Right ventricle myocardium inferior (tissue), 1 donor: ENCODE measurements at regions not wholly inside any gene's neighbourhood (a gene's known extent, or its start where the extent isn't known, plus 50 kb on each side); places are given as distances from the start of the nearest gene placed in this dataset.
"Not testable (repeated sequence)": the region's sequence is repeated elsewhere in the genome, so short reads cannot be mapped to it uniquely, and the experiment has no call there.

Experiments used
- ATAC-seq: fragments of 200-7000 bp; cut with Tn5 transposase; one replicate; pipeline ENCODE4 v1.9.1; 2020; ENCODE audit warnings: mild to moderate bottlenecking, moderate library complexity
- DNase-seq: peaks from one replicate; pipeline ENCODE4 v3.0.0; 2021; ENCODE audit errors: missing footprints
- intact Hi-C: fragments of 100-400 bp; cut with DNase I; formaldehyde crosslinking; loops from one replicate; pipeline ENCODE4 v1.11.0; 2022
- donor health status: DM: no; HTN: yes; CAD: no; lungs with severe emphysema.

DNA sequence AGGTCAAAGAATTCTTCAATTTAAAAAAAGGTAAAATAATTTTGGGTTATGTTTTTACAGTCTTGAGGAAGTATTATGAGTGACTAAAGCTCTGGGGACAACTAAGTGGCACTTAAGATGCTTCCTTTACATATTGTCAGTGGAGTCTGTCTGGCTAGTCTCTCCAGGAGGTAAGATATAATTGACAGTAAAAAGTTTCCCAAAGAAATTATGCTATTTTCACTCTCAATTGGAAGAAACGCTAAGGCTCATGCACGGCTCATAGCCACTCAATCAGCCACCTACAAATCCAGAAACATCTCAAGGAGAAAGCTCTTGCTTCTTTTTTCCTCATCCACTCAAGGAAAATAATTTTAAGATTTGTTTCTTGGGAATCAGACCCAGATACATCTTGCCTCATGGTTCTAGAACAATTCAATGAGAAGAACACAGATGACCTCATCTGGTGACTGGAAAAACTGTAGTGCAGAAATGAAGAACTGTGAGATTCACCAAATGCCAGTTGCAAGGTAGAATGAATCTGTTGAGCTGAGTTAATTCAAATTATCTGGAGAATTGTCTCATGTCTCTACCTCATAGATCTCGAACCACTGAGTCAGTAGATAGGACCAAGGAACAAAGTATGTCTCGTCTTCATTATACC is 252.9 kb downstream of the TPBG start:
- ATAC-seq = no peak
- intact Hi-C loops = no loop called here
- no peak for DNase-seq

DNA sequence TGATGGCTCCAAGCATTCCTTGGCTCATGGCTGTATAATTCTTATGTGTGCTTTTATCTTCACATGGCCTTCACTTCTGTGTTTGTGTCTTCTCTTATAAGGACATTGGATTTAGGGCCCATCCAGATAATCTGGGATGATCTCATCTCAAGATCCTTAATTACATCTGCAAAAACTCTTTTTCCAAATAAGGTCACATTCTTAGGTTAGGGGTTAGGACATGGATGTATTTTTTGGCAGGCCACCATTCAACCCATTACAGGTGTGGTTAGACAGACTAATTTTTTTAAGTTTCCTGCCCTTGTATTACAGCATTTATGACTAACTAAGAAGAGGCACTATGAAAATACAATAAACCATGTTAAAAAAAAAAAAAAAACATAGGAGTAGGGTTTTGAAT is 254.0 kb downstream of the TPBG start:
- no peak for ATAC-seq
- intact Hi-C loops = no loop called here
- no peak for DNase-seq

DNA sequence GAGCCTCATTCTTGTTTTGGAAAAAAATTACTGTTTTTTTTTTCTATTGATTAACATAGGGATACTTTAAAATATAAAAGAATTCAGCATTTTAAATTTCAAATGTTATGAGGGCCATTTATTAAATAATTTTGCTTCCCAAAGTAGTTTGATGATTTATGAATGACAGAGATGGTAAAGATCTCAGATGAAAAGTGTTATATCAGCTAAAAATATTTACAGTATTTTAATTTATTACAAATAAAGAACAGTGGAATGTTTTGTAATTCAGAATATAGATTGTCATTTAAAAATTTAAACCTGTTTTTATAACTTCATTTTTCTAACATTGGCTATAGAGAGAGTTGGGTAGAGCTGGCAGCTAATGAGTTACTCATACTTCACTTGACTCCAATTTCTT is 256.0 kb downstream of the TPBG start:
- no peak for DNase-seq
- intact Hi-C loops = no loop called here
- ATAC-seq = no peak

DNA sequence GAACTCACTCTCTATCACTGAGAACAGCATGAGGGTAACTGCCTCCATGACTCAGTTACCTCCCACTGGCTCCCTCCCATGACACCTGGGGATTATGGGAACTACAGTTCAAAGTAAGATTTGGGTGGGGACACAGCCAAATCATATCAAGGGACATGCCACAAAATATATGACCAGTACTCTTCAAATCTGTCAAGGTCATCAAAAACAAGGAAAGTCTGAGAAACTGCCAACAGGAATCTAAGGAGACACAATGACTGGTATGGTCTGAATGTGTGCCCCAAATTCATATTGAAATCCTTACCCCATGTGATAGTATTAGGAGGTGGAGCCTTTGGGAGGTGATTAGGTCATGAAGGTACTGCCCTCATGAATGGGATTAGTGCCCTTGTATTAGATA is 258.8 kb downstream of the TPBG start:
- intact Hi-C loops = no loop called here
- ATAC-seq (no peak), DNase-seq (no peak)

DNA sequence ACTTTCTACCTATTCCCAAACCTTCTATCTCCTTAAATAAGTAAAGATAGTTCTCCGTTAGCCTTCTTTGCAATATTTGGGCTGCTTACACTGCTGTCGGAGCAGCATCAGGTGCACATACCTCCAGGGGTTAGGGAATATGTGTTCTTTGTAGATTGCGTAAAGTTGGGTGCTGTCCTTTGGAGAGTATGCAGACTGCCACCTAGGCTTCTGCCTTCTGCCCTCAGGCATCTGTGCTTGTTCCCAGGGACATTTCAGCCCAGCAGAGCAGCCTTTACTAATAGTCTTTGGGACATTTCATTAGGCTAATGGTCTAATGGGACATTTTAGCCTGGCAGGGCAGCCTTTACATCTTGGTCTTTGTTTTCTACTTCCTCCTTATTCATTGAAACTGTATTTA is 260.6 kb downstream of the TPBG start:
- DNase-seq (no peak), ATAC-seq (no peak)
- intact Hi-C loops = no loop called here

DNA sequence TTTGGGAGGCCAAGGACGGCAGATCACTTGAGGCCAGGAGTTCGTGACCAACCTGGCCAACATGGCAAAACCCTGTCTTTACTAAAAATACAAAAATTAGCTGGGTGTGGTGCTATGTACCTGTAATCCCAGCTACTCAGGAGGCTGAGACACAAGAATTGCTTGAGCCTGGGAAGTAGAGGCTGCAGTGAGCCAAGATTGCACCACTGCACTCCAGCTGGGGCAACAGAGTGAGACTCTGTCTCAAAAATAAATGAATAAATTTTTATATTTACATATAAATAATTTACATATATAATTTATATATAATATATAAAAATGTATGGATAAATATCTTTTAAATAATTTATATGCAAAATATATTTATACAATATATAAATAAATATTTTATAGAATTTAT is 263.3 kb downstream of the TPBG start:
- intact Hi-C loops, ATAC-seq, DNase-seq: not testable (repeated sequence)

GRCh38 chr6:82629921-82630320 is 266.3 kb downstream of the TPBG start:
- intact Hi-C loops = no loop called here
- DNase-seq = no peak
- no peak for ATAC-seq

GRCh38 chr6:82641677-82642076 is 278.1 kb downstream of the TPBG start:
- intact Hi-C loops = no loop called here
- no peak for DNase-seq
- ATAC-seq = no peak

DNA sequence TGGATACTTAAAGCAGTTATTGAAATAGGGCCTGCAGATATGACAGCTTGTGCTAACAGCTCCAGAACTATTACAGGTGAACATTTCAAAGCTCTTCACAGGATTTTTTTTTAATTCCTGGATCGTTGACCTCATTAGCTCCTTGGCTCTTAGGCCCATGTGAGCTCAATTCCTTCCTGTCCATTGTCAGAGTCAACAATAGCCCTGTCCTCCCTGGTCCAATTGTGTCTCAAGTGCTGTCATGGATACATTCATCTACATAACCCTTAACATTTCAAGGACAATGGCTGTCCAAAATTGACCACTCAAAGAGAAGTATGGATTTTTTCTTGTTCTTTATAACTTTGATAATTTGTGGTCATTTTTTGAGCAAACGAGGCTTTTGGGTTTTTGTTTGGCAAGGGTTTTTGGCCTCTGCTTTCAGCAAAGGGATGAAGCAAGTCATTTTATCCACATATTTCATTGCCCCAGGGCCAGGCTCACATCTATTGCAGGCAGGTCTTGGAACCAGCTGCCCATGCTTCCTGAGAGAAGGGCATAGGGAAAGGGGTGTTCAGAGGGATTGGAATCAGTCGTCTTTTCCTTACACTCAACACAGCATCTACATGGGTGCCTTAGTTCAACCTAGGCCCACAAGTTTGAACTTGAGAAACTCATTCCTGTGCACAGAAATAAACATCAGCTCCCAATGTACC is 282.1 kb downstream of the TPBG start:
- intact Hi-C loops = no loop called here

GRCh38 chr6:82646231-82646615 is 282.6 kb downstream of the TPBG start:
- DNase-seq (no peak), ATAC-seq (no peak)
- intact Hi-C loops = no loop called here

More for the DNA sequence above, 282.1 kb downstream of the TPBG start:
- no peak for DNase-seq
- ATAC-seq = no peak

- DNase-seq (no peak), ATAC-seq (no peak)
- intact Hi-C loops = no loop called here
These were observed 288.3 kb downstream of the TPBG start for GRCh38 chr6:82651845-82652335.

DNA sequence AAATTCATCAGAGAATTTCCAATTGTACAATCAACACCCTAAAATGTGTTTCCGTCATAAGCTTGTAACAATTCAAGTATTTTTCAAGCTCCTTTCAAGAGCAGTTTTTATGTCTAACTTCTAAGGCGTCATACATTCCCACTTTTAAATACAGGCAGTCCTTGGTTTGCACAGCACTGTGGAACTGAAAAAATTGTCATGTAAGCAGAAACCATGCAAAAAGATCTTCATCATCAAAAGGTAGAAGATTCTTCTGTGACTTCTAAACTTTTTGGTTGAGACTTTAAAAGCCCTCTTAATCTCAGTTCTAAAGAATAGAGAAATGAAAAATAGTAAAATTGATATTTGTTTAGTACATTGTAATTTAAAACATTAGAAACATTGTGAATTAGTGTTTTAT is 315.6 kb downstream of the TPBG start:
- DNase-seq (no peak), ATAC-seq (no peak)
- intact Hi-C loops = no loop called here

DNA sequence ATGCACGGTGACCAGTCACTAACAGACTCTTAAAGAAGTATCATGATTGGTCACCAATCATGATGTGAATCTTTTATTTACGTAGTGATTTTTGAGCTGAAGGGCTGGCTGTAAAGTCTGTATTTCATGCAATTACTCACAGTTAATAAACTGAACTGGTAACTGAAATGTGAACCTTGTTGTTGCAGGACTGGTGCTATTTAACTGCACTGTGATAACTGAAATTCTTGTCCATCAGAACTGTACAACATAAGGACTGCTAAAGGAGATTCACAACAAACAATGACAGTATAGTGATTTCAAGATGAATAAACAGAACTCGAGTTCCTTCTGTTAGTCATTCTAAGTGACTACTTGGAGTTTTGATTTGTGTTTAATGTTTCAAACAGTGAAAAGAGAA is 316.6 kb downstream of the TPBG start:
- no peak for DNase-seq
- ATAC-seq = no peak
- intact Hi-C loops = no loop called here

- ATAC-seq (no peak), DNase-seq (no peak)
- intact Hi-C loops = no loop called here
These were observed 317.6 kb downstream of the TPBG start for GRCh38 chr6:82681119-82681714.

DNA sequence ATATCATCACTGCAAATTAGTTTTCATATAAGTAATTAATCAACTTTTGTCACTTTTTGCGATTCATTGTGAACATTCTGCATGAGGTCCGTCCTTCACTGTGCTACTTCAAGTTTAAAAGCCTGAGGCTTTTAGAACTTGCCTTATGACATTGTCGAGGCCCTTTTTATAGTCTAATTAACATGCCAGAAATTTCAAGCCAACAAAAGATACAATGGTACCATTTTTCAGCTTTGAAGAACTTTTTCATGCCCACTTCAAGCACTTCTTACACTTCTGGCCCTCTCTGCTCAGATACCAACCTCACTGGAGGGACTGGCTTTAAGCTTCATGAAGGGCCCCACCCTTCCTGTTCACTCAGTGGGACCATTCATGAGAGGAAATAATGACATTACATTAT is 323.1 kb downstream of the TPBG start:
- DNase-seq = no peak
- intact Hi-C loops = no loop called here
- no peak for ATAC-seq

DNA sequence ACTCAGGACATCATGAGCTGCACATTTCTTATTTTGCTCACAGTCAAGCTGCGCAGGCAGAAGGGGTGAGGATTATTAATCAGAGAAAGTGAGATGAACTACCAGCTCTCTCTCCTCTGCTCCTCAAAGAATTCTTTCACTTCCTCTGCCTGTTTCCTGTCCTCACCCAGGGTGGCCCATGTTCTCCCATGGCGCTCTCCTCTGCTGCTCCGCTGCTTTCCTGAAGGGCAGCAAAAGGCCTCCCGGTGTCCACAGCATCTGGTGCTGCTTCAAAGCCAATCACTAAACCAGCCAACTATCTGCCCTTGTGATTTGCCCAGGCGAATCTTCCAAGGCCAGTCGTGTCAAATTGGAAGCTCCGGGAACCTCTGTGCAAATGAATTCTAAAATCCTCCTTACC is 324.2 kb downstream of the TPBG start:
- ATAC-seq = no peak
- intact Hi-C loops = no loop called here
- no peak for DNase-seq

DNA sequence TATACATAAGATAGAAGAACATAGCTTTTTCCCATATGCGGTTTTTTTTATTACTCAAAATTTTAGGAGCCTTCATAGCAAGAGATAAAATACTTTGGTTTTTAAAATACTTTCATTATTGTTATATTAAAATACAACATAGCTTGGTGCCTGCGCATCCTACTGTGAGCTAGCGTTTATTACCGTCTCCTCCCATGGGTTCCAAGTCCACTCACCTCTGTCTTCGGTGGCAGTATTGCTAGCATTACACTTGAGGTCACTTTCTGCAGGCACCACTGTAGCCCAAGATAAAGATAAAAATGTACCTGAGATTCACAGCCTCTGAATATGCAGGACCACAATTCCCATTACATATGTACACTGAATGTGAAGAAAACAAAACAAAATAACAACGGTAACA is 326.7 kb downstream of the TPBG start:
- no peak for ATAC-seq
- no peak for DNase-seq
- intact Hi-C loops = no loop called here

GRCh38 chr6:82691997-82692396 is 328.4 kb downstream of the TPBG start:
- intact Hi-C loops = no loop called here
- ATAC-seq (no peak), DNase-seq (no peak)

GRCh38 chr6:82693094-82693493 is 329.5 kb downstream of the TPBG start:
- DNase-seq (no peak), ATAC-seq (no peak)
- intact Hi-C loops = no loop called here

DNA sequence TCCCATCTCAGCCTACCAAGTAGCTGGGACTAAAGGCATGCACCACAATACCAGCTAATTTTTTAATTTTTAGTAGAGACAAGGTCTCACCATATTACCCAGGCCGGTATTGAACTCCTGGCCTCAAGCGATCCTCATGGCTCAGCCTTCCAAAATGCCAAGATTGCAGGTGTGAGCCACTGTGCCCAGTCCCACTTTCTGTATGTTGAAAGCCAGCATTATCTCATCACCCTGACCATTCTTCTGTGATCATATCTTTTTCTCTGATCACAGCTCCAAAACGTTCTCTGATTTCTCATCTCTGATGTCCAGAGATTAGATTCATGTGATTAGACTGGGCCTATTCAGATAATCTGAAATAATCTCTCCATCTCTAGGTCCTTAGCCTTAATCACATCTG is 337.7 kb downstream of the TPBG start:
- ATAC-seq (no peak), DNase-seq (no peak)
- intact Hi-C loops = no loop called here
